HEK293 (cell line): ENCODE measurements at regions not wholly inside any gene's neighbourhood (a gene's known extent, or its start where the extent isn't known, plus 50 kb on each side); places are given as distances from the start of the nearest gene placed in this dataset.

Source experiments
- KLF10 ChIP-seq: fragments of 450-650 bp; IDR thresholded peaks from 2 replicates; pipeline ENCODE4 v1.5.1; 2018; ENCODE audit warnings: missing biosample characterization, mild to moderate bottlenecking, missing genetic modification characterization
- KLF16 ChIP-seq: fragments of 450-650 bp; formaldehyde crosslinking; IDR thresholded peaks from 2 replicates; pipeline ENCODE4 v1.5.1; 2017; ENCODE audit warnings: missing biosample characterization, missing genetic modification characterization
- ZNF274 ChIP-seq, 2 experiments: fragments of 200-500 bp in 1 of 2; fragments of 450-650 bp in 1 of 2; sonication (Bioruptor generic) in 1 of 2; formaldehyde crosslinking in 1 of 2; IDR thresholded peaks; 2 replicates each; pipeline versions ENCODE4 v1.5.1 to v1.6.1; 2014 to 2016; ENCODE audit warnings: borderline replicate concordance in 1 of 2, inconsistent platforms in 1 of 2, low read length in 1 of 2, missing biosample characterization in 1 of 2, missing genetic modification characterization in 1 of 2
- ZNF585B ChIP-seq: fragments of 450-650 bp; formaldehyde crosslinking; IDR thresholded peaks from 2 replicates; pipeline ENCODE4 v1.5.1; 2016; ENCODE audit warnings: missing biosample characterization, missing genetic modification characterization
- TF ChIP-seq, protein P1 (sequence below): fragments of 450-650 bp; formaldehyde crosslinking; IDR thresholded peaks from 2 replicates; pipeline ENCODE4 v1.5.1; 2016; ENCODE audit warnings: missing biosample characterization, missing genetic modification characterization
- TF ChIP-seq, protein P2 (sequence below): fragments of 450-650 bp; IDR thresholded peaks from 2 replicates; pipeline ENCODE4 v1.5.1; 2018; ENCODE audit warnings: missing biosample characterization, missing genetic modification characterization

DNA sequence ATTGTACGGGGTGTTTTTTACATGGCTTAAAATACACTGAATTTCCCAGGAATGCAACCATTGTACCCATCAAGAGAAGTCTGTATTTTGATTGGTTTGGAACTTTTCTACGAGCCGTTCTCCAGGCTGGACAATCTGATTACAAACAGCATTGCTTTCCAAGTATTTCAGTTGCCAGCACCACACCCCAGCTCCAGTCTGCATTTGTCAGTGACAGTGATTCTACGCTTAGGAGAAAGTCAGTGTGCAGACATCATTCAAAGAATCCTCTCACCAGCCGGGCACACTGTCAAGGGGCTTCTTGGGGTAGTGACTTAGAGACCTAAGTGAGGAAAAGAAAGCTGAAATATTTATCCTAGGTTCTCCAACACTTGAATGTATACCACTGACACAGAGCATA is 194.1 kb downstream of the ANAPC1 start:
- TF ChIP-seq ZNF274 (IDR thresholded peaks at IDR 0.05; ENCODE audit: low read length) (no peak), ZNF274 (tag by site-specific recombination; IDR thresholded peaks at IDR 0.05; ENCODE audit: borderline replicate concordance) (no peak), KLF10 (tag by site-specific recombination) (no peak), ZNF585B (tag by site-specific recombination) (no peak), KLF16 (tag by site-specific recombination) (no peak)
- TF ChIP-seq, protein P1, sequence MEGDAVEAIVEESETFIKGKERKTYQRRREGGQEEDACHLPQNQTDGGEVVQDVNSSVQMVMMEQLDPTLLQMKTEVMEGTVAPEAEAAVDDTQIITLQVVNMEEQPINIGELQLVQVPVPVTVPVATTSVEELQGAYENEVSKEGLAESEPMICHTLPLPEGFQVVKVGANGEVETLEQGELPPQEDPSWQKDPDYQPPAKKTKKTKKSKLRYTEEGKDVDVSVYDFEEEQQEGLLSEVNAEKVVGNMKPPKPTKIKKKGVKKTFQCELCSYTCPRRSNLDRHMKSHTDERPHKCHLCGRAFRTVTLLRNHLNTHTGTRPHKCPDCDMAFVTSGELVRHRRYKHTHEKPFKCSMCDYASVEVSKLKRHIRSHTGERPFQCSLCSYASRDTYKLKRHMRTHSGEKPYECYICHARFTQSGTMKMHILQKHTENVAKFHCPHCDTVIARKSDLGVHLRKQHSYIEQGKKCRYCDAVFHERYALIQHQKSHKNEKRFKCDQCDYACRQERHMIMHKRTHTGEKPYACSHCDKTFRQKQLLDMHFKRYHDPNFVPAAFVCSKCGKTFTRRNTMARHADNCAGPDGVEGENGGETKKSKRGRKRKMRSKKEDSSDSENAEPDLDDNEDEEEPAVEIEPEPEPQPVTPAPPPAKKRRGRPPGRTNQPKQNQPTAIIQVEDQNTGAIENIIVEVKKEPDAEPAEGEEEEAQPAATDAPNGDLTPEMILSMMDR (tag by site-specific recombination), result no peak
- TF ChIP-seq, protein P2, sequence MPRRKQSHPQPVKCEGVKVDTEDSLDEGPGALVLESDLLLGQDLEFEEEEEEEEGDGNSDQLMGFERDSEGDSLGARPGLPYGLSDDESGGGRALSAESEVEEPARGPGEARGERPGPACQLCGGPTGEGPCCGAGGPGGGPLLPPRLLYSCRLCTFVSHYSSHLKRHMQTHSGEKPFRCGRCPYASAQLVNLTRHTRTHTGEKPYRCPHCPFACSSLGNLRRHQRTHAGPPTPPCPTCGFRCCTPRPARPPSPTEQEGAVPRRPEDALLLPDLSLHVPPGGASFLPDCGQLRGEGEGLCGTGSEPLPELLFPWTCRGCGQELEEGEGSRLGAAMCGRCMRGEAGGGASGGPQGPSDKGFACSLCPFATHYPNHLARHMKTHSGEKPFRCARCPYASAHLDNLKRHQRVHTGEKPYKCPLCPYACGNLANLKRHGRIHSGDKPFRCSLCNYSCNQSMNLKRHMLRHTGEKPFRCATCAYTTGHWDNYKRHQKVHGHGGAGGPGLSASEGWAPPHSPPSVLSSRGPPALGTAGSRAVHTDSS (tag by site-specific recombination), result no peak
